SK-N-SH treated with all-trans-retinoic acid at 6 μM for 48 hours (cell line): ENCODE measurements at regions not wholly inside any gene's neighbourhood (a gene's known extent, or its start where the extent isn't known, plus 50 kb on each side); places are given as distances from the start of the nearest gene placed in this dataset.

Experiments used
- PPARA ChIP-seq: fragments of 250-450 bp; sonication (Bioruptor Pico); IDR thresholded peaks from 2 replicates; pipeline ENCODE4 v1.5.0; 2020; ENCODE audit warnings: mild to moderate bottlenecking, borderline replicate concordance
- ZFP30 ChIP-seq: fragments of 450-650 bp; formaldehyde crosslinking; IDR thresholded peaks from 2 replicates; pipeline ENCODE4 v1.5.0; 2022; ENCODE audit warnings: mild to moderate bottlenecking, moderate library complexity
- ZNF565 ChIP-seq: fragments of 450-650 bp; formaldehyde crosslinking; conservative IDR thresholded peaks from 2 replicates; pipeline ENCODE4 v1.5.0; 2020; ENCODE audit warnings: low read depth, mild to moderate bottlenecking, moderate library complexity
- TF ChIP-seq, protein P1 (sequence below): fragments of 250-450 bp; sonication (Bioruptor Pico); IDR thresholded peaks from 2 replicates; pipeline ENCODE4 v1.8.0; 2020; ENCODE audit warnings: mild to moderate bottlenecking, moderate library complexity, borderline replicate concordance
- TF ChIP-seq, protein P2 (sequence below): fragments of 250-450 bp; sonication (Bioruptor Pico); IDR thresholded peaks from 2 replicates; pipeline ENCODE4 v1.5.0; 2020; ENCODE audit warnings: mild to moderate bottlenecking, moderate library complexity

DNA sequence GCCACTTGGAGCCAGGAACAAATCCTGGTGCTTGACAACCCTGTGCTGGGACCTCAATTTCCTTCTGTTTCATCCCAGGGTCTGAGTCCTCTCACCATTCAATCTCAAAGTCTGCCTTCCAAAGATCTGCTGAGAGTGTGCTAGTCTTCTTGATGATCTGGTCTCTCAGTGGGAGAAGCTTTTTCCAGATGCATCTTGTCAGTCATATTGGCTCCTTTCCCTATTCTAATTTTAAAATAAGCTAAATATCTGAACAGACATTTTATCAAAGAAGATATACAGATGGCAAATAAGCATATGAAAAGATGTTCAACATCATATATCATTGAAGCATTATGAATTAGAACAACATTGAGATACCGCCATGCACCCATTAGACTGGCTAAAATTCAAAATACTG lies 469.3 kb downstream of the NEBL start:
- TF ChIP-seq ZFP30: no peak
- TF ChIP-seq, protein P1, sequence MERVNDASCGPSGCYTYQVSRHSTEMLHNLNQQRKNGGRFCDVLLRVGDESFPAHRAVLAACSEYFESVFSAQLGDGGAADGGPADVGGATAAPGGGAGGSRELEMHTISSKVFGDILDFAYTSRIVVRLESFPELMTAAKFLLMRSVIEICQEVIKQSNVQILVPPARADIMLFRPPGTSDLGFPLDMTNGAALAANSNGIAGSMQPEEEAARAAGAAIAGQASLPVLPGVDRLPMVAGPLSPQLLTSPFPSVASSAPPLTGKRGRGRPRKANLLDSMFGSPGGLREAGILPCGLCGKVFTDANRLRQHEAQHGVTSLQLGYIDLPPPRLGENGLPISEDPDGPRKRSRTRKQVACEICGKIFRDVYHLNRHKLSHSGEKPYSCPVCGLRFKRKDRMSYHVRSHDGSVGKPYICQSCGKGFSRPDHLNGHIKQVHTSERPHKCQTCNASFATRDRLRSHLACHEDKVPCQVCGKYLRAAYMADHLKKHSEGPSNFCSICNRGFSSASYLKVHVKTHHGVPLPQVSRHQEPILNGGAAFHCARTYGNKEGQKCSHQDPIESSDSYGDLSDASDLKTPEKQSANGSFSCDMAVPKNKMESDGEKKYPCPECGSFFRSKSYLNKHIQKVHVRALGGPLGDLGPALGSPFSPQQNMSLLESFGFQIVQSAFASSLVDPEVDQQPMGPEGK (CRISPR knock-in tag): no peak
- no peak for TF ChIP-seq PPARA
- TF ChIP-seq ZNF565 (CRISPR knock-in tag): no peak
- TF ChIP-seq, protein P2, sequence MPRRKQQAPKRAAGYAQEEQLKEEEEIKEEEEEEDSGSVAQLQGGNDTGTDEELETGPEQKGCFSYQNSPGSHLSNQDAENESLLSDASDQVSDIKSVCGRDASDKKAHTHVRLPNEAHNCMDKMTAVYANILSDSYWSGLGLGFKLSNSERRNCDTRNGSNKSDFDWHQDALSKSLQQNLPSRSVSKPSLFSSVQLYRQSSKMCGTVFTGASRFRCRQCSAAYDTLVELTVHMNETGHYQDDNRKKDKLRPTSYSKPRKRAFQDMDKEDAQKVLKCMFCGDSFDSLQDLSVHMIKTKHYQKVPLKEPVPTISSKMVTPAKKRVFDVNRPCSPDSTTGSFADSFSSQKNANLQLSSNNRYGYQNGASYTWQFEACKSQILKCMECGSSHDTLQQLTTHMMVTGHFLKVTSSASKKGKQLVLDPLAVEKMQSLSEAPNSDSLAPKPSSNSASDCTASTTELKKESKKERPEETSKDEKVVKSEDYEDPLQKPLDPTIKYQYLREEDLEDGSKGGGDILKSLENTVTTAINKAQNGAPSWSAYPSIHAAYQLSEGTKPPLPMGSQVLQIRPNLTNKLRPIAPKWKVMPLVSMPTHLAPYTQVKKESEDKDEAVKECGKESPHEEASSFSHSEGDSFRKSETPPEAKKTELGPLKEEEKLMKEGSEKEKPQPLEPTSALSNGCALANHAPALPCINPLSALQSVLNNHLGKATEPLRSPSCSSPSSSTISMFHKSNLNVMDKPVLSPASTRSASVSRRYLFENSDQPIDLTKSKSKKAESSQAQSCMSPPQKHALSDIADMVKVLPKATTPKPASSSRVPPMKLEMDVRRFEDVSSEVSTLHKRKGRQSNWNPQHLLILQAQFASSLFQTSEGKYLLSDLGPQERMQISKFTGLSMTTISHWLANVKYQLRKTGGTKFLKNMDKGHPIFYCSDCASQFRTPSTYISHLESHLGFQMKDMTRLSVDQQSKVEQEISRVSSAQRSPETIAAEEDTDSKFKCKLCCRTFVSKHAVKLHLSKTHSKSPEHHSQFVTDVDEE (CRISPR knock-in tag): no peak
